ENCODE measurements at regions not wholly inside any gene's neighbourhood (a gene's known extent, or its start where the extent isn't known, plus 50 kb on each side); places are given as distances from the start of the nearest gene placed in this dataset.

- DNase-seq (ENCODE audit: low read depth): no peak
- TF ChIP-seq CTCF (IDR thresholded peaks at IDR 0.05; ENCODE audit: insufficient read depth, low read length): no peak
- H3K4me3 ChIP-seq (ENCODE audit: low read depth, low read length): no peak overlapping the region
Observed at GRCh38 chr20:51095633-51096521, 73.0 kb upstream of the KCNG1 start.

- no peak for TF ChIP-seq CTCF (IDR thresholded peaks at IDR 0.05; ENCODE audit: insufficient read depth, low read length)
Observed at GRCh38 chr20:51094221-51094620, 71.3 kb upstream of the KCNG1 start.

GRCh38 chr20:51093240-51093763 is 70.4 kb upstream of the KCNG1 start:
- no peak for DNase-seq (ENCODE audit: low read depth)
- H3K4me3 ChIP-seq (ENCODE audit: low read depth, low read length): no peak overlapping the region
- TF ChIP-seq CTCF (IDR thresholded peaks at IDR 0.05; ENCODE audit: insufficient read depth, low read length): no peak

More at GRCh38 chr20:51094221-51094620, 71.3 kb upstream of the KCNG1 start:
- H3K4me3 ChIP-seq (ENCODE audit: low read depth, low read length): no peak overlapping the region
- DNase-seq (ENCODE audit: low read depth): no peak

GRCh38 chr20:51092338-51092737 is 69.4 kb upstream of the KCNG1 start:
- no peak overlapping the region for H3K4me3 ChIP-seq (ENCODE audit: low read depth, low read length)
- DNase-seq (ENCODE audit: low read depth): no peak

GRCh38 chr20:51091406-51092195 is 68.7 kb upstream of the KCNG1 start:
- H3K4me3 ChIP-seq (ENCODE audit: low read depth, low read length): no peak overlapping the region
- TF ChIP-seq CTCF (IDR thresholded peaks at IDR 0.05; ENCODE audit: insufficient read depth, low read length): no peak
- no peak for DNase-seq (ENCODE audit: low read depth)

More at GRCh38 chr20:51092338-51092737, 69.4 kb upstream of the KCNG1 start:
- TF ChIP-seq CTCF (IDR thresholded peaks at IDR 0.05; ENCODE audit: insufficient read depth, low read length): no peak

- no peak overlapping the region for H3K4me3 ChIP-seq (ENCODE audit: low read depth, low read length)
- no peak for DNase-seq (ENCODE audit: low read depth)
- TF ChIP-seq CTCF (IDR thresholded peaks at IDR 0.05; ENCODE audit: insufficient read depth, low read length): no peak
Observed at GRCh38 chr20:51089840-51090239, 66.9 kb upstream of the KCNG1 start.
